SK-N-SH treated with all-trans-retinoic acid at 6 μM for 48 hours (cell line): ENCODE measurements at regions not wholly inside any gene's neighbourhood (a gene's known extent, or its start where the extent isn't known, plus 50 kb on each side); places are given as distances from the start of the nearest gene placed in this dataset.

Experiments
- ATAC-seq: fragments of 200-7000 bp; cut with Tn5 transposase; 3 replicates; pipeline ENCODE4 v1.9.1; 2020; ENCODE audit warnings: mild to moderate bottlenecking, moderate library complexity
- ARNTL ChIP-seq: fragments of 450-650 bp; formaldehyde crosslinking; IDR thresholded peaks from 2 replicates; pipeline ENCODE4 v1.5.0; 2020; ENCODE audit warnings: low read depth, mild to moderate bottlenecking, moderate library complexity, borderline replicate concordance
- BACH2 ChIP-seq: fragments of 250-450 bp; sonication (Bioruptor Pico); IDR thresholded peaks from 2 replicates; pipeline ENCODE4 v1.9.0; 2021; ENCODE audit warnings: mild to moderate bottlenecking, borderline replicate concordance
- CSDC2 ChIP-seq: fragments of 250-450 bp; sonication (Bioruptor Pico); IDR thresholded peaks from 2 replicates; pipeline ENCODE4 v1.5.0; 2020; ENCODE audit warnings: mild to moderate bottlenecking, moderate library complexity
- ESRRG ChIP-seq: fragments of 250-450 bp; sonication (Bioruptor Pico); IDR thresholded peaks from 2 replicates; pipeline ENCODE4 v1.6.1; 2021; ENCODE audit warnings: mild to moderate bottlenecking
- GLIS3 ChIP-seq: fragments of 250-450 bp; sonication (Bioruptor Pico); IDR thresholded peaks from 2 replicates; pipeline ENCODE4 v1.5.0; 2020; ENCODE audit warnings: mild to moderate bottlenecking, moderate library complexity
- ISL1 ChIP-seq: fragments of 250-450 bp; sonication (Bioruptor Pico); IDR thresholded peaks from 2 replicates; pipeline ENCODE4 v2.1.2; 2022; ENCODE audit warnings: mild to moderate bottlenecking, moderate library complexity
- OSR1 ChIP-seq: fragments of 250-450 bp; sonication (Bioruptor Pico); IDR thresholded peaks from 2 replicates; pipeline ENCODE4 v1.8.0; 2022; ENCODE audit warnings: moderate library complexity, mild to moderate bottlenecking, inconsistent platforms
- POU6F1 ChIP-seq: fragments of 250-450 bp; sonication (Bioruptor Pico); IDR thresholded peaks from 2 replicates; pipeline ENCODE4 v1.8.0; 2021; ENCODE audit warnings: low read depth, mild to moderate bottlenecking, moderate library complexity, borderline replicate concordance
- PPARA ChIP-seq: fragments of 250-450 bp; sonication (Bioruptor Pico); IDR thresholded peaks from 2 replicates; pipeline ENCODE4 v1.5.0; 2020; ENCODE audit warnings: mild to moderate bottlenecking, borderline replicate concordance
- RARB ChIP-seq: fragments of 250-450 bp; sonication (Bioruptor Pico); IDR thresholded peaks from 2 replicates; pipeline ENCODE4 v1.8.0; 2021; ENCODE audit warnings: mild to moderate bottlenecking, moderate library complexity
- SNAI2 ChIP-seq: fragments of 250-450 bp; sonication (Bioruptor Pico); IDR thresholded peaks from 2 replicates; pipeline ENCODE4 v1.5.0; 2020; ENCODE audit warnings: mild to moderate bottlenecking, moderate library complexity
- TCF4 ChIP-seq: fragments of 250-450 bp; sonication (Bioruptor Pico); IDR thresholded peaks from 2 replicates; pipeline ENCODE4 v1.8.0; 2021; ENCODE audit warnings: mild to moderate bottlenecking, moderate library complexity, borderline replicate concordance
- TOX ChIP-seq: fragments of 250-450 bp; sonication (Bioruptor Pico); IDR thresholded peaks from 2 replicates; pipeline ENCODE4 v1.8.0; 2021; ENCODE audit warnings: mild to moderate bottlenecking, moderate library complexity, borderline replicate concordance
- ZC3H10 ChIP-seq: fragments of 250-450 bp; sonication (Bioruptor Pico); IDR thresholded peaks from 2 replicates; pipeline ENCODE4 v1.5.1; 2021; ENCODE audit warnings: mild to moderate bottlenecking, moderate library complexity
- ZFP3 ChIP-seq: fragments of 250-450 bp; sonication (Bioruptor Pico); IDR thresholded peaks from 2 replicates; pipeline ENCODE4 v1.5.0; 2020; ENCODE audit warnings: mild to moderate bottlenecking, moderate library complexity
- ZFP30 ChIP-seq: fragments of 450-650 bp; formaldehyde crosslinking; IDR thresholded peaks from 2 replicates; pipeline ENCODE4 v1.5.0; 2022; ENCODE audit warnings: mild to moderate bottlenecking, moderate library complexity
- ZNF565 ChIP-seq: fragments of 450-650 bp; formaldehyde crosslinking; conservative IDR thresholded peaks from 2 replicates; pipeline ENCODE4 v1.5.0; 2020; ENCODE audit warnings: low read depth, mild to moderate bottlenecking, moderate library complexity
- ZNF70 ChIP-seq: fragments of 450-650 bp; formaldehyde crosslinking; IDR thresholded peaks from 2 replicates; pipeline ENCODE4 v1.5.0; 2020; ENCODE audit warnings: mild to moderate bottlenecking, moderate library complexity
- ZNF8 ChIP-seq: fragments of 450-650 bp; formaldehyde crosslinking; IDR thresholded peaks from 2 replicates; pipeline ENCODE4 v1.5.0; 2020; ENCODE audit warnings: mild to moderate bottlenecking, moderate library complexity
- TF ChIP-seq, protein P1 (sequence below): fragments of 250-450 bp; sonication (Bioruptor Pico); IDR thresholded peaks from 2 replicates; pipeline ENCODE4 v1.5.0; 2020; ENCODE audit warnings: mild to moderate bottlenecking, moderate library complexity
- TF ChIP-seq, protein P2 (sequence below): fragments of 250-450 bp; sonication (Bioruptor Pico); IDR thresholded peaks from 2 replicates; pipeline ENCODE4 v1.5.1; 2021; ENCODE audit warnings: mild to moderate bottlenecking, moderate library complexity
- TF ChIP-seq, protein P3 (sequence below): fragments of 250-450 bp; sonication (Bioruptor Pico); IDR thresholded peaks from 2 replicates; pipeline ENCODE4 v1.8.0; 2020; ENCODE audit warnings: mild to moderate bottlenecking, moderate library complexity, borderline replicate concordance

- TF ChIP-seq TCF4 (no peak), ZNF70 (CRISPR knock-in tag) (no peak), OSR1 (CRISPR knock-in tag) (no peak), ISL1 (CRISPR knock-in tag) (no peak), ZC3H10 (CRISPR knock-in tag) (no peak), PPARA (CRISPR knock-in tag) (no peak), BACH2 (no peak), ZNF565 (no peak), ARNTL (CRISPR knock-in tag) (no peak), ZNF8 (no peak), CSDC2 (CRISPR knock-in tag) (no peak)
- TF ChIP-seq, protein P1, sequence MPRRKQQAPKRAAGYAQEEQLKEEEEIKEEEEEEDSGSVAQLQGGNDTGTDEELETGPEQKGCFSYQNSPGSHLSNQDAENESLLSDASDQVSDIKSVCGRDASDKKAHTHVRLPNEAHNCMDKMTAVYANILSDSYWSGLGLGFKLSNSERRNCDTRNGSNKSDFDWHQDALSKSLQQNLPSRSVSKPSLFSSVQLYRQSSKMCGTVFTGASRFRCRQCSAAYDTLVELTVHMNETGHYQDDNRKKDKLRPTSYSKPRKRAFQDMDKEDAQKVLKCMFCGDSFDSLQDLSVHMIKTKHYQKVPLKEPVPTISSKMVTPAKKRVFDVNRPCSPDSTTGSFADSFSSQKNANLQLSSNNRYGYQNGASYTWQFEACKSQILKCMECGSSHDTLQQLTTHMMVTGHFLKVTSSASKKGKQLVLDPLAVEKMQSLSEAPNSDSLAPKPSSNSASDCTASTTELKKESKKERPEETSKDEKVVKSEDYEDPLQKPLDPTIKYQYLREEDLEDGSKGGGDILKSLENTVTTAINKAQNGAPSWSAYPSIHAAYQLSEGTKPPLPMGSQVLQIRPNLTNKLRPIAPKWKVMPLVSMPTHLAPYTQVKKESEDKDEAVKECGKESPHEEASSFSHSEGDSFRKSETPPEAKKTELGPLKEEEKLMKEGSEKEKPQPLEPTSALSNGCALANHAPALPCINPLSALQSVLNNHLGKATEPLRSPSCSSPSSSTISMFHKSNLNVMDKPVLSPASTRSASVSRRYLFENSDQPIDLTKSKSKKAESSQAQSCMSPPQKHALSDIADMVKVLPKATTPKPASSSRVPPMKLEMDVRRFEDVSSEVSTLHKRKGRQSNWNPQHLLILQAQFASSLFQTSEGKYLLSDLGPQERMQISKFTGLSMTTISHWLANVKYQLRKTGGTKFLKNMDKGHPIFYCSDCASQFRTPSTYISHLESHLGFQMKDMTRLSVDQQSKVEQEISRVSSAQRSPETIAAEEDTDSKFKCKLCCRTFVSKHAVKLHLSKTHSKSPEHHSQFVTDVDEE (CRISPR knock-in tag) = no peak
- ATAC-seq = no peak
These were observed 374.1 kb upstream of the RBMS3 start for GRCh38 chr3:28906561-28907310.

GRCh38 chr3:28907616-28908015 lies 373.3 kb upstream of the RBMS3 start:
- ATAC-seq = no peak
- TF ChIP-seq TCF4 = no peak
- TF ChIP-seq ZFP3 (CRISPR knock-in tag) = no peak
- no peak for TF ChIP-seq ZNF70 (CRISPR knock-in tag)
- no peak for TF ChIP-seq ZNF565
- no peak for TF ChIP-seq SNAI2 (CRISPR knock-in tag)
- TF ChIP-seq POU6F1 (CRISPR knock-in tag) = no peak
- no peak for TF ChIP-seq ZFP30 (CRISPR knock-in tag)
- no peak for TF ChIP-seq ZC3H10 (CRISPR knock-in tag)
- no peak for TF ChIP-seq ISL1 (CRISPR knock-in tag)
- no peak for TF ChIP-seq BACH2
- TF ChIP-seq OSR1 (CRISPR knock-in tag) = no peak
- TF ChIP-seq ARNTL (CRISPR knock-in tag) = no peak
- TF ChIP-seq GLIS3 (CRISPR knock-in tag) = no peak
- TF ChIP-seq, protein P2, sequence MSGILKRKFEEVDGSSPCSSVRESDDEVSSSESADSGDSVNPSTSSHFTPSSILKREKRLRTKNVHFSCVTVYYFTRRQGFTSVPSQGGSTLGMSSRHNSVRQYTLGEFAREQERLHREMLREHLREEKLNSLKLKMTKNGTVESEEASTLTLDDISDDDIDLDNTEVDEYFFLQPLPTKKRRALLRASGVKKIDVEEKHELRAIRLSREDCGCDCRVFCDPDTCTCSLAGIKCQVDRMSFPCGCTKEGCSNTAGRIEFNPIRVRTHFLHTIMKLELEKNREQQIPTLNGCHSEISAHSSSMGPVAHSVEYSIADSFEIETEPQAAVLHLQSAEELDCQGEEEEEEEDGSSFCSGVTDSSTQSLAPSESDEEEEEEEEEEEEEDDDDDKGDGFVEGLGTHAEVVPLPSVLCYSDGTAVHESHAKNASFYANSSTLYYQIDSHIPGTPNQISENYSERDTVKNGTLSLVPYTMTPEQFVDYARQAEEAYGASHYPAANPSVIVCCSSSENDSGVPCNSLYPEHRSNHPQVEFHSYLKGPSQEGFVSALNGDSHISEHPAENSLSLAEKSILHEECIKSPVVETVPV (CRISPR knock-in tag) = no peak
- no peak for TF ChIP-seq TOX (CRISPR knock-in tag)
- no peak for TF ChIP-seq ESRRG (CRISPR knock-in tag)
- no peak for TF ChIP-seq CSDC2 (CRISPR knock-in tag)
- TF ChIP-seq RARB (CRISPR knock-in tag) = no peak
- TF ChIP-seq, protein P3, sequence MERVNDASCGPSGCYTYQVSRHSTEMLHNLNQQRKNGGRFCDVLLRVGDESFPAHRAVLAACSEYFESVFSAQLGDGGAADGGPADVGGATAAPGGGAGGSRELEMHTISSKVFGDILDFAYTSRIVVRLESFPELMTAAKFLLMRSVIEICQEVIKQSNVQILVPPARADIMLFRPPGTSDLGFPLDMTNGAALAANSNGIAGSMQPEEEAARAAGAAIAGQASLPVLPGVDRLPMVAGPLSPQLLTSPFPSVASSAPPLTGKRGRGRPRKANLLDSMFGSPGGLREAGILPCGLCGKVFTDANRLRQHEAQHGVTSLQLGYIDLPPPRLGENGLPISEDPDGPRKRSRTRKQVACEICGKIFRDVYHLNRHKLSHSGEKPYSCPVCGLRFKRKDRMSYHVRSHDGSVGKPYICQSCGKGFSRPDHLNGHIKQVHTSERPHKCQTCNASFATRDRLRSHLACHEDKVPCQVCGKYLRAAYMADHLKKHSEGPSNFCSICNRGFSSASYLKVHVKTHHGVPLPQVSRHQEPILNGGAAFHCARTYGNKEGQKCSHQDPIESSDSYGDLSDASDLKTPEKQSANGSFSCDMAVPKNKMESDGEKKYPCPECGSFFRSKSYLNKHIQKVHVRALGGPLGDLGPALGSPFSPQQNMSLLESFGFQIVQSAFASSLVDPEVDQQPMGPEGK (CRISPR knock-in tag) = no peak

- ATAC-seq = peak; percentile 65
- TF ChIP-seq RARB (CRISPR knock-in tag) = no peak
- peak; percentile 54; the same call in 1 of the 2 replicates for TF ChIP-seq ISL1 (CRISPR knock-in tag)
These were observed 368.6 kb upstream of the RBMS3 start for GRCh38 chr3:28912120-28912885.
